GM12878 (cell line): ENCODE measurements at regions not wholly inside any gene's neighbourhood (a gene's known extent, or its start where the extent isn't known, plus 50 kb on each side); places are given as distances from the start of the nearest gene placed in this dataset.

Source experiments
- EZH2 ChIP-seq: IDR thresholded peaks from 2 replicates; pipeline ENCODE4 v1.6.1; 2012; ENCODE audit warnings: low read depth, mild to moderate bottlenecking, control low read depth, inconsistent platforms, low read length, borderline replicate concordance; ENCODE audit not compliant: control insufficient read depth
- FOS ChIP-seq: IDR thresholded peaks from 3 replicates; pipeline ENCODE4 v1.6.1; 2011; ENCODE audit warnings: borderline replicate concordance; ENCODE audit not compliant: insufficient read length; ENCODE audit errors: extremely low read depth
- HCFC1 ChIP-seq: fragments of 150-350 bp; IDR thresholded peaks from 2 replicates; pipeline ENCODE4 v1.6.1; 2014; ENCODE audit warnings: low read length
- MYC ChIP-seq: IDR thresholded peaks from 2 replicates; pipeline ENCODE4 v1.6.1; 2011; ENCODE audit warnings: mild to moderate bottlenecking, low read length, moderate library complexity, inconsistent platforms; ENCODE audit not compliant: insufficient read depth, insufficient replicate concordance, insufficient read length, severe bottlenecking
- POLR2A ChIP-seq: IDR thresholded peaks from 2 replicates; pipeline ENCODE4 v1.6.1; 2011; ENCODE audit warnings: low read depth, mild to moderate bottlenecking, low read length
- POLR2AphosphoS5 ChIP-seq: IDR thresholded peaks from 2 replicates; pipeline ENCODE4 v1.6.1; 2011; ENCODE audit warnings: mild to moderate bottlenecking, low read length, inconsistent platforms
- RAD21 ChIP-seq: IDR thresholded peaks from 2 replicates; pipeline ENCODE4 v1.6.1; 2011; ENCODE audit warnings: mild to moderate bottlenecking, low read depth, low read length, moderate library complexity; ENCODE audit not compliant: insufficient read depth
- SIN3A ChIP-seq: IDR thresholded peaks from 2 replicates; pipeline ENCODE4 v1.6.1; 2012; ENCODE audit warnings: low read depth, low read length, improper control_type of control experiment
- SMC3 ChIP-seq: IDR thresholded peaks from 2 replicates; pipeline ENCODE4 v1.6.1; 2011; ENCODE audit warnings: low read length, improper control_type of control experiment, borderline replicate concordance
- TAF1 ChIP-seq: IDR thresholded peaks from 2 replicates; pipeline ENCODE4 v1.6.1; 2011; ENCODE audit warnings: mild to moderate bottlenecking, low read depth, low read length, borderline replicate concordance
- USF1 ChIP-seq: IDR thresholded peaks from 2 replicates; pipeline ENCODE4 v1.6.1; 2011; ENCODE audit warnings: borderline replicate concordance, low read depth, mild to moderate bottlenecking, moderate library complexity, mixed read lengths, low read length; ENCODE audit not compliant: insufficient read depth; ENCODE audit errors: extremely low read length

DNA sequence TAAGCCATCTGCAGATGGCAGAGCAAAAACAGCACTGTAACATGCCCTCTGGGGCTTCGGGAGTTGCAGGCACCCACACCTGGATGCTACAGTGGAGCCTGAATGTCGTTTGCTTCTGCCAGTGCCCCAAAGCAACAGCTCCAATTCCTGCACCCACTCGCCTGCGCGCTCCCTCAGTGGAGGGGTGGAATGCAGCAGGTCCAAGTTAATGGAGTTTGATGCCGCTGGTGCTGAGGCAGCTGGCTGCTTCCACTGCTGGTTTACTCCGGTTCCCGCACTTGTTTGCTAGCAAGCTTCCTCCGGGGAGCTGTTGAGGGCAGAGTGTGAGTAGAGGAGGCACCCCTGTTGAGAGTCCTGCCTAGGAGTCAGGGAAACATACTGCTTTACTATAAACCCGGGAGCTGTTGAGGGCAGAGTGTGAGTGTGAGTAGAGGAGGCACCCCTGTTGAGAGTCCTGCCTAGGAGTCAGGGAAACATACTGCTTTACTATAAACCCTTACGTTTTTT, 584.0 kb upstream of the TMPRSS15 start:
- no peak for TF ChIP-seq POLR2AphosphoS5
- TF ChIP-seq EZH2, result no peak
- TF ChIP-seq SIN3A, result no peak
- TF ChIP-seq HCFC1, result no peak
- TF ChIP-seq SMC3, result no peak
- no peak for TF ChIP-seq USF1
- no peak for TF ChIP-seq FOS
- TF ChIP-seq MYC, result no peak
- TF ChIP-seq RAD21, result no peak
- no peak for TF ChIP-seq POLR2A
- TF ChIP-seq TAF1, result no peak
